ENCODE measurements at regions not wholly inside any gene's neighbourhood (a gene's known extent, or its start where the extent isn't known, plus 50 kb on each side); places are given as distances from the start of the nearest gene placed in this dataset.

- TF ChIP-seq RAD21 (IDR thresholded peaks at IDR 0.05 in 1 of 2, conservative IDR thresholded peaks at IDR 0.05 in 1 of 2; ENCODE audit: low read depth in 2 of 2, low read length in 2 of 2): no peak
- no peak for TF ChIP-seq MAFK (IDR thresholded peaks at IDR 0.05; ENCODE audit: low read depth, low read length)
- no peak for TF ChIP-seq ASH2L (IDR thresholded peaks at IDR 0.05; ENCODE audit: low read length)
- no peak for TF ChIP-seq MAX (IDR thresholded peaks at IDR 0.05)
- no peak for TF ChIP-seq CHD1 (IDR thresholded peaks at IDR 0.05; ENCODE audit: low read depth, low read length)
- no peak for TF ChIP-seq CBX8 (IDR thresholded peaks at IDR 0.05; ENCODE audit: borderline replicate concordance, low read depth, low read length)
- TF ChIP-seq EP300 (IDR thresholded peaks at IDR 0.05; ENCODE audit: borderline replicate concordance in 1 of 2, low read depth in 2 of 2, low read length in 2 of 2): no peak
Observed at GRCh38 chr12:115255962-115256361, 572.0 kb upstream of the TBX3 start (continued).

All from H1 (cell line).